H9 (cell line): ENCODE measurements at regions not wholly inside any gene's neighbourhood (a gene's known extent, or its start where the extent isn't known, plus 50 kb on each side); places are given as distances from the start of the nearest gene placed in this dataset.

Experiments
- DNase-seq: peaks from one replicate; pipeline ENCODE4 v3.0.0-alpha.2; 2017
- H2AFZ ChIP-seq: one replicate; pipeline ENCODE4 v1.6.1; 2013; ENCODE audit warnings: mild to moderate bottlenecking, low read length, control low read depth, moderate library complexity
- H2AK5ac ChIP-seq: 2 replicates; pipeline ENCODE4 v1.6.1; 2013; ENCODE audit warnings: low read length, control low read depth, mixed read lengths; ENCODE audit not compliant: insufficient read length
- H2BK120ac ChIP-seq: one replicate; pipeline ENCODE4 v1.6.1; 2013; ENCODE audit warnings: low read depth, mild to moderate bottlenecking, low read length, control low read depth, inconsistent platforms; ENCODE audit not compliant: poor library complexity, severe bottlenecking
- H2BK12ac ChIP-seq: 2 replicates; pipeline ENCODE4 v1.6.1; 2013; ENCODE audit warnings: low read length, control low read depth, mixed read lengths, low read depth; ENCODE audit not compliant: insufficient read length
- H2BK15ac ChIP-seq: 2 replicates; pipeline ENCODE4 v1.6.1; 2013; ENCODE audit warnings: low read depth, low read length, control low read depth
- H2BK20ac ChIP-seq: one replicate; pipeline ENCODE4 v1.6.1; 2013; ENCODE audit warnings: low read depth, mild to moderate bottlenecking, low read length, control low read depth, inconsistent platforms; ENCODE audit not compliant: poor library complexity, severe bottlenecking
- H2BK5ac ChIP-seq: 2 replicates; pipeline ENCODE4 v1.6.1; 2013; ENCODE audit warnings: low read length, control low read depth, mixed read lengths; ENCODE audit not compliant: insufficient read length
- H3K14ac ChIP-seq: 2 replicates; pipeline ENCODE4 v1.6.1; 2013; ENCODE audit warnings: low read length, control low read depth; ENCODE audit not compliant: insufficient read depth
- H3K18ac ChIP-seq: 2 replicates; pipeline ENCODE4 v1.6.1; 2013; ENCODE audit warnings: low read depth, mild to moderate bottlenecking, mixed read lengths, low read length, control low read depth; ENCODE audit not compliant: insufficient read length
- H3K23ac ChIP-seq: 2 replicates; pipeline ENCODE4 v1.6.1; 2013; ENCODE audit warnings: low read length, control low read depth, mixed read lengths, low read depth; ENCODE audit not compliant: insufficient read length
- H3K23me2 ChIP-seq: 2 replicates; pipeline ENCODE4 v1.6.1; 2013; ENCODE audit warnings: low read depth, mild to moderate bottlenecking, mixed read lengths, low read length, control low read depth; ENCODE audit not compliant: insufficient read length, poor library complexity, severe bottlenecking
- H3K27ac ChIP-seq: 2 replicates; pipeline ENCODE4 v1.5.1; 2013; ENCODE audit warnings: low read length, control low read depth, mixed read lengths, low read depth; ENCODE audit not compliant: insufficient read length
- H3K27me3 ChIP-seq: 2 replicates; pipeline ENCODE4 v1.6.1; 2013; ENCODE audit warnings: low read length, control low read depth, inconsistent platforms; ENCODE audit not compliant: insufficient read depth
- H3K4ac ChIP-seq: 2 replicates; pipeline ENCODE4 v1.6.1; 2013; ENCODE audit warnings: low read depth, mild to moderate bottlenecking, control low read depth, inconsistent platforms, low read length, moderate library complexity
- H3K4me1 ChIP-seq: 2 replicates; pipeline ENCODE4 v1.6.1; 2013; ENCODE audit warnings: low read length, control low read depth, inconsistent platforms; ENCODE audit not compliant: insufficient read depth
- H3K4me2 ChIP-seq: 2 replicates; pipeline ENCODE4 v1.6.1; 2013; ENCODE audit warnings: low read length, control low read depth, mixed read lengths; ENCODE audit not compliant: insufficient read length, insufficient read depth
- H3K56ac ChIP-seq: 2 replicates; pipeline ENCODE4 v1.6.1; 2013; ENCODE audit warnings: low read depth, mild to moderate bottlenecking, mixed read lengths, low read length, control low read depth; ENCODE audit not compliant: insufficient read length
- H3K79me1 ChIP-seq: 2 replicates; pipeline ENCODE4 v1.6.1; 2013; ENCODE audit warnings: low read depth, mild to moderate bottlenecking, moderate library complexity, low read length, control low read depth, inconsistent platforms; ENCODE audit not compliant: insufficient read depth, poor library complexity, severe bottlenecking
- H3K79me2 ChIP-seq: 2 replicates; pipeline ENCODE4 v1.6.1; 2013; ENCODE audit warnings: low read length, control low read depth, inconsistent platforms; ENCODE audit not compliant: insufficient read depth
- H3K9ac ChIP-seq: 2 replicates; pipeline ENCODE4 v1.6.1; 2013; ENCODE audit warnings: low read length, control low read depth, mixed read lengths; ENCODE audit not compliant: insufficient read length; ENCODE audit errors: extremely low read depth
- H3K9me3 ChIP-seq: one replicate; pipeline ENCODE4 v1.6.1; 2013; ENCODE audit warnings: low read depth, low read length, inconsistent platforms; ENCODE audit not compliant: control insufficient read depth
- H3T11ph ChIP-seq: one replicate; pipeline ENCODE4 v1.6.1; 2013; ENCODE audit warnings: mild to moderate bottlenecking, low read length, control low read depth, inconsistent platforms
- H4K20me1 ChIP-seq: one replicate; pipeline ENCODE4 v1.6.1; 2013; ENCODE audit not compliant: control insufficient read depth, insufficient read length, insufficient read depth
- H4K5ac ChIP-seq: 2 replicates; pipeline ENCODE4 v1.6.1; 2013; ENCODE audit warnings: low read depth, mild to moderate bottlenecking, mixed read lengths, low read length, control low read depth; ENCODE audit not compliant: insufficient read length
- H4K8ac ChIP-seq: replicated peaks from 2 replicates; pipeline ENCODE4 v1.6.1; 2013; ENCODE audit warnings: low read length, control low read depth, mixed read lengths, low read depth; ENCODE audit not compliant: insufficient read length
- H4K91ac ChIP-seq: 2 replicates; pipeline ENCODE4 v1.6.1; 2013; ENCODE audit warnings: low read depth, mild to moderate bottlenecking, moderate library complexity, mixed read lengths, low read length, control low read depth; ENCODE audit not compliant: insufficient read length
- H3K27ac Mint-ChIP-seq, 3 experiments: 2 replicates in 2 of 3; 3 replicates in 1 of 3; pipeline ENCODE4 v1.8.0; 2020 to 2021; ENCODE audit warnings: mixed read lengths in 3 of 3, mild to moderate bottlenecking in 1 of 3, moderate library complexity in 1 of 3
- H3K27me3 Mint-ChIP-seq: 2 replicates; pipeline ENCODE4 v1.8.0; 2021; ENCODE audit warnings: low read depth, mild to moderate bottlenecking, moderate library complexity, mixed read lengths
- H3K36me3 Mint-ChIP-seq, 3 experiments: 2 replicates in 2 of 3; 3 replicates in 1 of 3; pipeline ENCODE4 v1.8.0; 2020 to 2021; ENCODE audit warnings: low read depth in 3 of 3, mixed read lengths in 3 of 3; ENCODE audit not compliant: insufficient read depth in 1 of 3
- H3K4me1 Mint-ChIP-seq, 2 experiments: 2 replicates each; pipeline ENCODE4 v1.8.0; 2020; ENCODE audit warnings: mixed read lengths in 2 of 2
- H3K4me3 Mint-ChIP-seq, 2 experiments: 2 replicates in 1 of 2; 3 replicates in 1 of 2; pipeline ENCODE4 v1.8.0; 2020 to 2021; ENCODE audit warnings: mild to moderate bottlenecking in 2 of 2, mixed read lengths in 2 of 2, moderate library complexity in 1 of 2
- H3K9me3 Mint-ChIP-seq, 2 experiments: 2 replicates in 1 of 2; 3 replicates in 1 of 2; pipeline ENCODE4 v1.8.0; 2020; ENCODE audit warnings: mild to moderate bottlenecking in 2 of 2, mixed read lengths in 2 of 2, moderate library complexity in 1 of 2
- CTCF ChIP-seq: fragments of 200-600 bp; sonication (generic); conservative IDR thresholded peaks from 3 replicates; pipeline ENCODE4 v1.8.0; 2021; ENCODE audit warnings: antibody characterized with exemption, mild to moderate bottlenecking
- WGBS: extraction: QIAGEN DNeasy Blood & Tissue Kit; methylation state at CpG from one replicate; pipeline ENCODE4 v1.1.7; 2013; ENCODE audit warnings: missing lambda C conversion rate, low lambda C conversion rate, mixed read lengths; ENCODE audit not compliant: insufficient read length; ENCODE audit errors: extremely low coverage; 5-methylcytosine and 5-hydroxymethylcytosine counted together

GRCh38 chr14:87380054-87380453, 612.9 kb downstream of the GALC start:
- no peak overlapping the region for H3K14ac ChIP-seq
- H3K9me3 Mint-ChIP-seq = peaks cover 0 to 8% of the 10 kb centered on the region in 2 experiments; a peak in 3 of 5 replicates
- H3K9me3 ChIP-seq = no peaks in the 10 kb centered on the region
- H3T11ph ChIP-seq = no peak overlapping the region
- no peaks in the 10 kb centered on the region for H4K20me1 ChIP-seq
- no peaks in the 10 kb centered on the region for H3K4me1 Mint-ChIP-seq
- H4K91ac ChIP-seq = no peak overlapping the region
- no peak overlapping the region for H3K18ac ChIP-seq
- H3K79me1 ChIP-seq = no peaks in the 10 kb centered on the region
- H3K27me3 Mint-ChIP-seq = no peaks in the 10 kb centered on the region
- H3K4me1 ChIP-seq = no peaks in the 10 kb centered on the region
- no peak overlapping the region for H2BK15ac ChIP-seq
- no peak overlapping the region for H4K8ac ChIP-seq
- no peak overlapping the region for H2AK5ac ChIP-seq
- H2BK20ac ChIP-seq = no peak overlapping the region
- no peak overlapping the region for H4K5ac ChIP-seq
- H3K23ac ChIP-seq = no peak overlapping the region
- H2AFZ ChIP-seq = no peak overlapping the region
- no peak overlapping the region for H3K4ac ChIP-seq
- no peak for DNase-seq
- H3K9ac ChIP-seq = no peak overlapping the region
- WGBS = no CpG with 5 or more reads among the region's 2 CpGs
- no peak overlapping the region for H3K4me3 Mint-ChIP-seq
- H3K56ac ChIP-seq = no peak overlapping the region
- no peaks in the 10 kb centered on the region for H3K27me3 ChIP-seq
- H3K23me2 ChIP-seq = no peaks in the 10 kb centered on the region
- H2BK5ac ChIP-seq = no peak overlapping the region
- H3K4me2 ChIP-seq = no peak overlapping the region
- no peak for TF ChIP-seq CTCF
- H3K27ac Mint-ChIP-seq = no peak overlapping the region
- H3K36me3 Mint-ChIP-seq = no peaks in the 10 kb centered on the region
- H3K27ac ChIP-seq = no peak overlapping the region
- H3K79me2 ChIP-seq = no peaks in the 10 kb centered on the region
- H2BK12ac ChIP-seq = no peak overlapping the region
- H2BK120ac ChIP-seq = no peak overlapping the region
